Tibial nerve (tissue), 4 donors: ENCODE measurements at regions not wholly inside any gene's neighbourhood (a gene's known extent, or its start where the extent isn't known, plus 50 kb on each side); places are given as distances from the start of the nearest gene placed in this dataset.

ENCODE experiments used
- DNase-seq, 2 donors: peaks; one replicate each; pipeline ENCODE4 v3.0.0-alpha.2; 2019; ENCODE audit warnings: low spot score in 2 of 2
- H3K27ac ChIP-seq, 4 donors: fragments of 200-600 bp; sonication (generic) in 3 of 4; one replicate each; pipeline ENCODE4 v1.5.1; 2017 to 2019; ENCODE audit warnings: mild to moderate bottlenecking in 1 of 4
- H3K27me3 ChIP-seq, 2 donors: fragments of 200-600 bp; sonication (generic) in 1 of 2; one replicate each; pipeline versions ENCODE4 v1.5.1 to v1.6.0; 2017 to 2019
- H3K36me3 ChIP-seq, 3 donors: fragments of 200-600 bp; sonication (generic); one replicate each; pipeline ENCODE4 v1.5.1; 2018 to 2019
- H3K4me1 ChIP-seq, 4 donors: fragments of 200-600 bp; sonication (generic) in 3 of 4; one replicate each; pipeline ENCODE4 v1.5.1; 2017 to 2019
- H3K4me3 ChIP-seq, 4 donors: fragments of 200-600 bp; sonication (generic) in 3 of 4; one replicate each; pipeline ENCODE4 v1.5.1; 2017 to 2019; ENCODE audit warnings: mild to moderate bottlenecking in 1 of 4, moderate library complexity in 1 of 4
- H3K9me3 ChIP-seq, 4 donors: fragments of 200-600 bp; sonication (generic) in 3 of 4; one replicate each; pipeline ENCODE4 v1.5.1; 2017 to 2019
- EP300 ChIP-seq, 2 donors: sonication (generic); formaldehyde crosslinking; IDR thresholded peaks; one replicate each; pipeline ENCODE4 v1.6.1; 2017; ENCODE audit warnings: antibody characterized with exemption in 2 of 2, mild to moderate bottlenecking in 1 of 2
- POLR2A ChIP-seq, 2 donors: fragments of 450-650 bp; IDR thresholded peaks; one replicate each; pipeline ENCODE4 v1.6.1; 2017; ENCODE audit warnings: antibody characterized with exemption in 2 of 2, mild to moderate bottlenecking in 2 of 2, moderate library complexity in 2 of 2
- WGBS, 2 donors: methylation state at CpG; one replicate each; pipeline ENCODE4 v1.1.5; 2018; 5-methylcytosine and 5-hydroxymethylcytosine counted together
- TF ChIP-seq, protein P1 (sequence below), 5 experiments: fragments of 200-600 bp in 3 of 5; fragments of 450-650 bp in 2 of 5; sonication (generic) in 3 of 5; IDR thresholded peaks; one replicate each; pipeline ENCODE4 v1.5.1; 2016 to 2019; ENCODE audit warnings: antibody characterized with exemption in 5 of 5, mild to moderate bottlenecking in 3 of 5, moderate library complexity in 2 of 5

DNA sequence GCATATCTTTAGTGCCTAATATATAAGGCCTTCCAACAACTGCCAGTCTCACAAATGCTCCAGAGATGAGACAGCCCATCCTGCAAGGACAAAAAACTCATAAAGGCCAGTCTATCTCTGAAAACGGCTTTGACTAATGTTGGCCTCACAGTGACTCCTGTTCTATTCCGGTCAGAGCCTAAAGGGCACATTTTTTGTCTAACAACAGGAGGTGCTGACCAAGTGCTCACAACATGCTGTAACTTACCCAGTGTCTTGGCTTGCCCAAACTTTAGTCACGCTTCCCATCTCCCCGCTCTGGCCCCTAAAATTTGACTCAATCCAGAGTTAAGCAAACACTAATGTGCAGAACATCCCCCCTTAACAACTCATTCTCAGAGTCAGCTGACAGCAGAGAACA is 1411.2 kb upstream of the MIR17HG start:
- Histone ChIP-seq H3K4me3 (no peak overlapping the region), H3K4me1 (no peaks in the 10 kb centered on the region), H3K27ac (no peak overlapping the region), H3K36me3 (no peaks in the 10 kb centered on the region), H3K27me3 (no peaks in the 10 kb centered on the region), H3K9me3 (no peaks in the 10 kb centered on the region)
- no peak for DNase-seq
- 68 to 71% methylated on average over 4 of the region's 4 CpGs for WGBS, 2 donors
- TF ChIP-seq, protein P1, sequence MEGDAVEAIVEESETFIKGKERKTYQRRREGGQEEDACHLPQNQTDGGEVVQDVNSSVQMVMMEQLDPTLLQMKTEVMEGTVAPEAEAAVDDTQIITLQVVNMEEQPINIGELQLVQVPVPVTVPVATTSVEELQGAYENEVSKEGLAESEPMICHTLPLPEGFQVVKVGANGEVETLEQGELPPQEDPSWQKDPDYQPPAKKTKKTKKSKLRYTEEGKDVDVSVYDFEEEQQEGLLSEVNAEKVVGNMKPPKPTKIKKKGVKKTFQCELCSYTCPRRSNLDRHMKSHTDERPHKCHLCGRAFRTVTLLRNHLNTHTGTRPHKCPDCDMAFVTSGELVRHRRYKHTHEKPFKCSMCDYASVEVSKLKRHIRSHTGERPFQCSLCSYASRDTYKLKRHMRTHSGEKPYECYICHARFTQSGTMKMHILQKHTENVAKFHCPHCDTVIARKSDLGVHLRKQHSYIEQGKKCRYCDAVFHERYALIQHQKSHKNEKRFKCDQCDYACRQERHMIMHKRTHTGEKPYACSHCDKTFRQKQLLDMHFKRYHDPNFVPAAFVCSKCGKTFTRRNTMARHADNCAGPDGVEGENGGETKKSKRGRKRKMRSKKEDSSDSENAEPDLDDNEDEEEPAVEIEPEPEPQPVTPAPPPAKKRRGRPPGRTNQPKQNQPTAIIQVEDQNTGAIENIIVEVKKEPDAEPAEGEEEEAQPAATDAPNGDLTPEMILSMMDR (IDR thresholded peaks at IDR 0.05): no peak
- TF ChIP-seq POLR2A (IDR thresholded peaks at IDR 0.05) (no peak), EP300 (IDR thresholded peaks at IDR 0.05) (no peak)

- H3K4me1 ChIP-seq: no peaks in the 10 kb centered on the region
- no peaks in the 10 kb centered on the region for H3K36me3 ChIP-seq
- H3K27ac ChIP-seq: no peak overlapping the region
- no peaks in the 10 kb centered on the region for H3K27me3 ChIP-seq
- no peak overlapping the region for H3K4me3 ChIP-seq
- 85 to 90% methylated on average over 3 of the region's 3 CpGs for WGBS, 2 donors
- no peaks in the 10 kb centered on the region for H3K9me3 ChIP-seq
- TF ChIP-seq POLR2A (IDR thresholded peaks at IDR 0.05) (no peak), EP300 (IDR thresholded peaks at IDR 0.05) (no peak)
- TF ChIP-seq, protein P1 (IDR thresholded peaks at IDR 0.05): no peak
- DNase-seq: no peak
Measured at GRCh38 chr13:89937420-89937819, 1410.1 kb upstream of the MIR17HG start.

GRCh38 chr13:89940383-89940782 is 1407.1 kb upstream of the MIR17HG start:
- no peaks in the 10 kb centered on the region for H3K27me3 ChIP-seq
- H3K4me1 ChIP-seq: no peaks in the 10 kb centered on the region
- no peaks in the 10 kb centered on the region for H3K36me3 ChIP-seq
- TF ChIP-seq POLR2A (IDR thresholded peaks at IDR 0.05) (no peak), EP300 (IDR thresholded peaks at IDR 0.05) (no peak)
- TF ChIP-seq, protein P1 (IDR thresholded peaks at IDR 0.05): no peak
- H3K27ac ChIP-seq: no peak overlapping the region
- H3K9me3 ChIP-seq: no peaks in the 10 kb centered on the region
- no peak for DNase-seq
- 85 to 91% methylated on average over 1 of the region's 1 CpG for WGBS, 2 donors
- no peak overlapping the region for H3K4me3 ChIP-seq

DNA sequence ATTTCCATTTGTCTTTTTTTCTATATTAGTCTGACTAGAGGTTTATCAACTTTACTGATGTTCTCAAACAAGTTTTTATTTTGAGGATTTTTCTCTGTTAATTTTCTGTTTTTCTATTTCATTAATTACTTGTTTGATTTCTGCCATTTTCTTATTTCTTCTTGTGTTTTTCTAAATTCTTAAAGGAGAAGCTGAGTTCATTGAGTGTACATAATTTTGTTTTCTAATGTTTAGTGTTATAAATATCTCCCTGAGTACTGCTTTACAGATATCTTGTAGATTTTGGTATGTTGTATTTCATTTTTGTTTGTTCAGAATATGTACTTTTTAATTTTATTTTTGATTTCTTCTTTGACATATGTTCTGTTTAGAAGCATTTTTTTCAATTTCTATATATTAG is 1404.3 kb upstream of the MIR17HG start:
- Histone ChIP-seq H3K9me3 (no peaks in the 10 kb centered on the region), H3K4me1 (no peaks in the 10 kb centered on the region), H3K36me3 (no peaks in the 10 kb centered on the region), H3K4me3 (no peak overlapping the region), H3K27ac (no peak overlapping the region), H3K27me3 (no peaks in the 10 kb centered on the region)
- DNase-seq: no peak
- TF ChIP-seq, protein P1 (IDR thresholded peaks at IDR 0.05): no peak
- TF ChIP-seq POLR2A (IDR thresholded peaks at IDR 0.05) (no peak), EP300 (IDR thresholded peaks at IDR 0.05) (no peak)

DNA sequence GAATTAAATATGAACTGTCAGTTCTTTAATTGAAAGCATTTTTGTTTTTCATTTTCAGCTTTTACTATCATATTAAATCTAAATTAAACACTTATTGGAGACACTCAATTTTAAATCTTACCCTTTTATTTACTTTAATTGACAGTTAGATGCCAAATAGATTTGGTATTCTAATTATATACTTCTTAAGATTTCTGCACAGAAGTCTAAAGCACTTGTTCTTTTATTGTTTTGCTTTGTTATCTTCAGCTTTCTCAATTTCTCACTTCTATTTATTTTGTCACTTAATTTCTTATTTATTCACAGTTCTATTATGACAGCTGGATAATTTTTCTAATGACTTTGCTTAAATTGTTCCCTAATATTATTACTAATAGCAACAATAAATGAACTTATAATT is 1397.3 kb upstream of the MIR17HG start:
- Histone ChIP-seq H3K4me3 (no peak overlapping the region), H3K36me3 (no peaks in the 10 kb centered on the region), H3K27ac (no peak overlapping the region), H3K27me3 (no peaks in the 10 kb centered on the region), H3K4me1 (no peaks in the 10 kb centered on the region), H3K9me3 (peaks cover 0 to 3% (median 0%) of the 10 kb centered on the region in 4 donors)
- TF ChIP-seq, protein P1 (IDR thresholded peaks at IDR 0.05): no peak
- no peak for TF ChIP-seq POLR2A (IDR thresholded peaks at IDR 0.05)
- no peak for TF ChIP-seq EP300 (IDR thresholded peaks at IDR 0.05)
- no peak for DNase-seq
